GM06990 (cell line): ENCODE measurements at regions not wholly inside any gene's neighbourhood (a gene's known extent, or its start where the extent isn't known, plus 50 kb on each side); places are given as distances from the start of the nearest gene placed in this dataset.
"Not testable (repeated sequence)": the region's sequence is repeated elsewhere in the genome, so short reads cannot be mapped to it uniquely, and the experiment has no call there.

Experiments
- DNase-seq: peaks from one replicate; pipeline ENCODE4 v3.0.0-alpha.2; 2011; ENCODE audit not compliant: insufficient read length; ENCODE audit errors: extremely low read depth
- H3K27me3 ChIP-seq: replicated peaks from 2 replicates; pipeline ENCODE4 v1.6.0; 2011; ENCODE audit warnings: low read length; ENCODE audit not compliant: control insufficient read depth, insufficient read depth
- H3K36me3 ChIP-seq: 2 replicates; pipeline ENCODE4 v1.5.1; 2011; ENCODE audit warnings: low read length; ENCODE audit not compliant: control insufficient read depth, insufficient read depth
- H3K4me3 ChIP-seq: replicated peaks from 2 replicates; pipeline ENCODE4 v1.5.1; 2011; ENCODE audit warnings: low read depth, mild to moderate bottlenecking, control low read depth, low read length
- CTCF ChIP-seq: IDR thresholded peaks from 2 replicates; pipeline ENCODE4 v1.5.1; 2011; ENCODE audit warnings: low read length, control low read depth, mild to moderate bottlenecking, inconsistent platforms; ENCODE audit not compliant: insufficient read depth, poor library complexity, severe bottlenecking

GRCh38 chr2:180890781-180891180, 89.6 kb upstream of the UBE2E3 start:
- Histone ChIP-seq H3K27me3 (no peaks in the 10 kb centered on the region), H3K4me3 (no peak overlapping the region), H3K36me3 (no peaks in the 10 kb centered on the region)
- TF ChIP-seq CTCF = no peak
- no peak for DNase-seq

GRCh38 chr2:180882959-180883358, 97.4 kb upstream of the UBE2E3 start:
- no peak for TF ChIP-seq CTCF

GRCh38 chr2:180876506-180876905, 103.9 kb upstream of the UBE2E3 start:
- H3K36me3 ChIP-seq = no peaks in the 10 kb centered on the region
- H3K4me3 ChIP-seq = no peak overlapping the region
- no peaks in the 10 kb centered on the region for H3K27me3 ChIP-seq
- TF ChIP-seq CTCF = no peak
- no peak for DNase-seq

More at GRCh38 chr2:180882959-180883358, 97.4 kb upstream of the UBE2E3 start:
- Histone ChIP-seq H3K36me3 (no peaks in the 10 kb centered on the region), H3K27me3 (no peaks in the 10 kb centered on the region), H3K4me3 (no peak overlapping the region)
- no peak for DNase-seq

- H3K4me3 ChIP-seq = no peak overlapping the region
- no peak for TF ChIP-seq CTCF
- no peaks in the 10 kb centered on the region for H3K36me3 ChIP-seq
- no peaks in the 10 kb centered on the region for H3K27me3 ChIP-seq
- DNase-seq = no peak
These were observed 107.2 kb upstream of the UBE2E3 start for GRCh38 chr2:180873219-180873618.

GRCh38 chr2:180872781-180873180, 107.6 kb upstream of the UBE2E3 start:
- DNase-seq, H3K4me3 ChIP-seq, H3K27me3 ChIP-seq, H3K36me3 ChIP-seq: not testable (repeated sequence)

- no peak for TF ChIP-seq CTCF
- Histone ChIP-seq H3K36me3 (no peaks in the 10 kb centered on the region), H3K27me3 (no peaks in the 10 kb centered on the region), H3K4me3 (no peak overlapping the region)
- DNase-seq = no peak
These were observed 108.2 kb upstream of the UBE2E3 start for GRCh38 chr2:180872255-180872654.
